Gastrocnemius medialis (tissue), 4 donors: ENCODE measurements at regions not wholly inside any gene's neighbourhood (a gene's known extent, or its start where the extent isn't known, plus 50 kb on each side); places are given as distances from the start of the nearest gene placed in this dataset.

Experiments
- ATAC-seq, 2 donors: fragments of 150-250 bp; one replicate each; pipeline ENCODE4 v1.9.1; 2016
- DNase-seq, 2 donors: peaks; one replicate each; pipeline ENCODE4 v3.0.0-alpha.2; 2019
- H3K27ac ChIP-seq, 4 donors: fragments of 200-600 bp; sonication (generic); 1 replicate in 1 of 4; 2 replicates in 3 of 4; pipeline ENCODE4 v1.5.1; 2016 to 2018; ENCODE audit warnings: mild to moderate bottlenecking in 2 of 4, moderate library complexity in 1 of 4
- H3K27me3 ChIP-seq, 3 donors: fragments of 200-600 bp; sonication (generic) in 2 of 3; 1 replicate in 1 of 3; 2 replicates in 2 of 3; pipeline versions ENCODE4 v1.5.1 to v1.6.0; 2016 to 2019; ENCODE audit warnings: mild to moderate bottlenecking in 1 of 3, moderate library complexity in 1 of 3
- H3K36me3 ChIP-seq, 2 donors: fragments of 200-600 bp; sonication (generic) in 1 of 2; one replicate each; pipeline ENCODE4 v1.5.1; 2017 to 2018
- H3K4me1 ChIP-seq, 2 donors: fragments of 200-600 bp; sonication (generic) in 1 of 2; one replicate each; pipeline ENCODE4 v1.5.1; 2016 to 2017; ENCODE audit warnings: mild to moderate bottlenecking in 2 of 2
- H3K4me3 ChIP-seq, 4 donors: fragments of 200-600 bp; sonication (generic) in 3 of 4; 1 replicate in 1 of 4; 2 replicates in 3 of 4; pipeline ENCODE4 v1.5.1; 2016 to 2019; ENCODE audit warnings: mild to moderate bottlenecking in 2 of 4
- H3K9me3 ChIP-seq, 3 donors: fragments of 200-600 bp; sonication (generic) in 2 of 3; 1 replicate in 1 of 3; 2 replicates in 2 of 3; pipeline ENCODE4 v1.5.1; 2016 to 2019
- CTCF ChIP-seq, 5 experiments: fragments of 450-650 bp in 3 of 5; fragments of 200-600 bp in 2 of 5; sonication (generic) in 2 of 5; IDR thresholded peaks in 4 of 5; conservative IDR thresholded peaks in 1 of 5; 1 replicate in 4 of 5; 2 replicates in 1 of 5; pipeline ENCODE4 v1.5.1; 2016 to 2019; ENCODE audit warnings: antibody characterized with exemption in 5 of 5, mild to moderate bottlenecking in 3 of 5, moderate library complexity in 3 of 5
- POLR2A ChIP-seq, 2 donors: fragments of 450-650 bp; IDR thresholded peaks; one replicate each; pipeline ENCODE4 v1.6.1; 2017; ENCODE audit warnings: antibody characterized with exemption in 2 of 2, mild to moderate bottlenecking in 2 of 2, moderate library complexity in 2 of 2
- in situ Hi-C, 4 donors: fragments of 200-750 bp; cut with MboI; loops; one replicate each; pipeline versions ENCODE4 v1.15.0 to v1.8.0; 2017; ENCODE audit warnings: low sequenced_read_pairs in 4 of 4
- intact Hi-C: fragments of 100-400 bp; cut with DNase I; formaldehyde crosslinking; loops from one replicate; pipeline ENCODE4 v1.15.1; 2023; ENCODE audit warnings: low total_unique reads

GRCh38 chr4:20423420-20423819, 171.7 kb downstream of the SLIT2 start:
- intact Hi-C loops, result loop anchor here (10.0 kb wide), 1 partner anchor 109 kb away; no protein-coding TSS in a partner anchor
- no peak for ATAC-seq
- H3K27ac ChIP-seq, result no peak overlapping the region
- DNase-seq, result no peak
- no peaks in the 10 kb centered on the region for H3K27me3 ChIP-seq
- in situ Hi-C loops, result loop anchor here in 3 of 4 donors (10.0 to 25.0 kb wide), 2 partner anchors 261 to 264 kb away; no protein-coding TSS in a partner anchor
- H3K4me1 ChIP-seq, result no peaks in the 10 kb centered on the region
- no peak for TF ChIP-seq CTCF (IDR thresholded peaks at IDR 0.05 in 4 of 5, conservative IDR thresholded peaks at IDR 0.05 in 1 of 5)
- TF ChIP-seq POLR2A (IDR thresholded peaks at IDR 0.05), result no peak
- no peaks in the 10 kb centered on the region for H3K9me3 ChIP-seq
- no peak overlapping the region for H3K4me3 ChIP-seq
- H3K36me3 ChIP-seq, result no peaks in the 10 kb centered on the region

GRCh38 chr4:20426028-20426427, 174.3 kb downstream of the SLIT2 start:
- DNase-seq (no peak), ATAC-seq (no peak)
- no peak overlapping the region for H3K27ac ChIP-seq
- no peak for TF ChIP-seq POLR2A (IDR thresholded peaks at IDR 0.05)
- no peak for TF ChIP-seq CTCF (IDR thresholded peaks at IDR 0.05 in 4 of 5, conservative IDR thresholded peaks at IDR 0.05 in 1 of 5)
- no peaks in the 10 kb centered on the region for H3K4me1 ChIP-seq
- H3K4me3 ChIP-seq, result no peak overlapping the region
- H3K9me3 ChIP-seq, result no peaks in the 10 kb centered on the region
- H3K36me3 ChIP-seq, result no peaks in the 10 kb centered on the region
- H3K27me3 ChIP-seq, result no peaks in the 10 kb centered on the region
- intact Hi-C loops (loop anchor here (10.0 kb wide), 1 partner anchor 111 kb away; no protein-coding TSS in a partner anchor), in situ Hi-C loops (loop anchor here in 2 of 4 donors (10.0 kb wide), 1 partner anchor 259 kb away; no protein-coding TSS in a partner anchor)

GRCh38 chr4:20428436-20429160, 176.9 kb downstream of the SLIT2 start:
- H3K9me3 ChIP-seq, result no peaks in the 10 kb centered on the region
- DNase-seq, result no peak
- in situ Hi-C loops (loop anchor here in 2 of 4 donors (10.0 kb wide), 1 partner anchor 256 kb away; no protein-coding TSS in a partner anchor), intact Hi-C loops (loop anchor here (10.0 kb wide), 1 partner anchor 114 kb away; no protein-coding TSS in a partner anchor)
- no peaks in the 10 kb centered on the region for H3K36me3 ChIP-seq
- no peaks in the 10 kb centered on the region for H3K4me1 ChIP-seq
- H3K4me3 ChIP-seq, result no peak overlapping the region
- ATAC-seq, result no peak
- TF ChIP-seq POLR2A (IDR thresholded peaks at IDR 0.05), result no peak
- TF ChIP-seq CTCF (IDR thresholded peaks at IDR 0.05 in 4 of 5, conservative IDR thresholded peaks at IDR 0.05 in 1 of 5), result no peak
- no peaks in the 10 kb centered on the region for H3K27me3 ChIP-seq
- H3K27ac ChIP-seq, result no peak overlapping the region

- Histone ChIP-seq H3K4me3 (no peak overlapping the region), H3K36me3 (no peaks in the 10 kb centered on the region), H3K27me3 (no peaks in the 10 kb centered on the region), H3K4me1 (no peaks in the 10 kb centered on the region), H3K9me3 (no peaks in the 10 kb centered on the region), H3K27ac (no peak overlapping the region)
- TF ChIP-seq CTCF (IDR thresholded peaks at IDR 0.05 in 4 of 5, conservative IDR thresholded peaks at IDR 0.05 in 1 of 5) (no peak), POLR2A (IDR thresholded peaks at IDR 0.05) (no peak)
- intact Hi-C loops (no loop called here), in situ Hi-C loops (no loop called here)
- DNase-seq (no peak), ATAC-seq (no peak)
Observed at GRCh38 chr4:20430259-20430941, 178.7 kb downstream of the SLIT2 start.
